HG03175 (cell line): ENCODE measurements at regions not wholly inside any gene's neighbourhood (a gene's known extent, or its start where the extent isn't known, plus 50 kb on each side); places are given as distances from the start of the nearest gene placed in this dataset.
"Not testable (repeated sequence)": the region's sequence is repeated elsewhere in the genome, so short reads cannot be mapped to it uniquely, and the experiment has no call there.

Source experiments
- ATAC-seq: cut with Tn5 transposase; IDR thresholded peaks from one replicate; pipeline ENCODE4 v1.9.1; 2021; ENCODE audit warnings: mild to moderate bottlenecking, moderate library complexity; ENCODE audit not compliant: unreplicated experiment

- ATAC-seq: no peak
Observed at GRCh38 chr7:35968140-35968940, 167.5 kb downstream of the SEPTIN7 start.

DNA sequence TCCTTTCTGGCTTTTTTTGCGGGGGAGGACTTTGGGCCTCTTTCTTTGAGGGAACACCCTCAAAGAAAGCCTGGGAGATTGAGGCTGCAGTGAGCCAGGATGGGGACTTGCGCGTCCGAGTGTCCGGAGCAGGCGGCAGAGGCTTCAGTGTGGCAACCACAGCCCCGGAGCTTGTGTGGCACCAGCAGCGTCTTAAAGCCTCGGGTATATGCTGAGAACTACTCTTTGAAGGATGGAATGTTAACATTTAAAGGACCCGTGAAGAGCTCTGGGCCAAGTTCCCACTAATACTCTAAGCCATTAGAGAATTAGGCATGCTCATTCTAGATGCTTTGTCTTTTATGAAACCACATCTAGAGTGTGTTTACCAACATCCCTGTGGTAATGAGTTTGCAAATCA lies 168.2 kb downstream of the SEPTIN7 start:
- no peak for ATAC-seq

DNA sequence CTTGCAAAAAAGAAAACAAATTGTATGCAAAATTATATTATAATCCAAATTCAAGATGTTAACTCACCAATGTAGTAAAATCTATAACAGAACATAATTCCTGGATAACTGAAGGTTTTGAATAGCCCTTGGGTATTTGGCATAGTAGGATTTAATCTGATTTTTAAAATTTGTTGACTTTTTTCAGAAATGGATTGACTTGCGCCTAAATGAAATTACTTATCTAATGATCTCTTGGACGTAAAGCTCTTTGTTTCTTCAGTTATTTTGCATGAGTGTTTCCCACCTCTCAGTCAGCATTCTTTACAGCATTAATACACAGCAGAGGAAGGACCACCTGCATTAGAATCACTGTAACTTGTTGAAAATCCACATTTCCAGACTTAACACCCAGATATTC lies 169.6 kb downstream of the SEPTIN7 start:
- no peak for ATAC-seq

- no peak for ATAC-seq
Observed at GRCh38 chr7:35971133-35971891, 170.5 kb downstream of the SEPTIN7 start.

DNA sequence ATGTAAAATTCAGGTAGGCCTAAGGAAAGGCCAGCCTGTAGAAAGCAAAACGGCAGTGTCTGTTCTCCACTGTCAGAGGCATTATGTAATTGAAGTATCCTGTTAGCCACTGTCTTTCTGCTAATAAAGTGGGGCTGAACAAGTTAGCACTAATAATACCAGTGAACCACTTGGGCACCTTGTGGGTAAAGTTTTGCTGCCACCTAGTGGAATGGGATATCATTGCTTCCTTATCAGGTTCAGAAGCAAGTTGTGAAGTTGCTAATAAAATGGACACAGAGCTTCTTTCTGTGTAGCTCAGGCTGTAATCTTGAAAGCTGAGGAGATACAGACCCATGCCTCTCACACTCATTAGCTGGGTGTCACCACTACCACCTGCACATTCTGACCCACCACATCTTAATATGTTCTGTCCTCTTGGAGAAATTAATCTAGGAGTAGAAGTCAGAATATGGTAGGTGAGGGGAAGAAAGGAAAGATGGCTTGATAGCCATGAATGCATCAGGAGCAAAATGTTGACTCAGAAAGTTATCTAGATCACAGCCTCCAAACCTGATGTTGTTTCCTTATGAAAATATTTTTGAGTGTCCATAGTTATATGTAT lies 175.1 kb downstream of the SEPTIN7 start:
- peak; percentile 76 for ATAC-seq

- not testable (repeated sequence) for ATAC-seq
Observed at GRCh38 chr7:35978816-35979640, 174.0 kb upstream of the EEPD1 start.

DNA sequence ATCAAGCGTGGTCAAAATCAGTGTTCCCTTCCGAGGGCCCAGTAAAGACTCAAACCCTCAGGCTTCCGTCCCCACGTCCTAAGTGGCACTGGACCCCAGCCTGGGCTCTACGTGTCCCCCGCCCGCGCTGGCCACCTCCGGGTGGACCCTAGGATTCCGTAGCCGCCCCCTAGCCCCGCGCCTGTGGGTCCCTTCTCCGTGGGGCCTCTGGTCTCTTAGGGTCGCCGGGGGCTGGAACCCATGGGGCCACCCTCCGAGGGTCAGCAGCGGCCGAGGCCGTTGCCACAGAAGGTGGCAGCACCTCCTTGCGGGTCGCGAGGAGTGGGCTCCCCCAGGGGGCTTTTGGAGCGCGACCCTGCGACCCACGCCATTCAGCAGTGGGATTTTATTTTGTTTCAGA lies 170.5 kb upstream of the EEPD1 start:
- ATAC-seq: no peak

- ATAC-seq: no peak
Observed at GRCh38 chr7:35983626-35984025, 169.4 kb upstream of the EEPD1 start.

DNA sequence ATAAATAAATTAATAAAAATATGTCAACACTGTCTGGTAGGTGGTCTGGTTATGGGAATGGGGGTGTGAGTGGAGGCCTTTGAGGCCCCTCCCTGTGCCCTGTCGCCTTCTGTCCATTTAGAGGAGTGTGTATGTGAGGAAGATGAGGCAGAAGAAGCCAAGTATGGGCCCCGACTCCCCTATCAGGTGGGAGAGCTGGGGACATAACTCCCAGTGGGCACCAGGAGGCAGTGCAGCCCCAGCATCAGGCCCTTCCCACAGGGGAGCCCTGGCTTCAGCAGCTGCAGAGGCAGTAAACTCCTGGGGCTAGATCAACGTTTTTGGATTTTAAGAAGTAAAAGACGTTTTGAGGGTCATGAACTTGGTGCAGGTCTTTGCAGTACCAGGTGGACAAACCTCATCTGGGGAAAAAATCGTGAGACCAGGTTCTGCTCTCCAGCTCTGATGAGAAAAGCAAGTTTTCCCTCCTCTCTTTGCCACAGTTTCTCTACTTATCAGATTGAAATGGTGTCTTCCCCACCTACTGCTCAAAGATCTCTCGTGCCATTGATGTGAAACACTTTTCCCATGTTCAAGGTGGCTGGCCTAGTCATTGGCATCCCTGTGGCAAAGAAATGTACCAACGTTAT lies 167.8 kb upstream of the EEPD1 start:
- peak; percentile 90 for ATAC-seq

- ATAC-seq: no peak
Observed at GRCh38 chr7:35987016-35987415, 166.0 kb upstream of the EEPD1 start.

GRCh38 chr7:35988105-35988504 lies 164.9 kb upstream of the EEPD1 start:
- ATAC-seq: no peak

DNA sequence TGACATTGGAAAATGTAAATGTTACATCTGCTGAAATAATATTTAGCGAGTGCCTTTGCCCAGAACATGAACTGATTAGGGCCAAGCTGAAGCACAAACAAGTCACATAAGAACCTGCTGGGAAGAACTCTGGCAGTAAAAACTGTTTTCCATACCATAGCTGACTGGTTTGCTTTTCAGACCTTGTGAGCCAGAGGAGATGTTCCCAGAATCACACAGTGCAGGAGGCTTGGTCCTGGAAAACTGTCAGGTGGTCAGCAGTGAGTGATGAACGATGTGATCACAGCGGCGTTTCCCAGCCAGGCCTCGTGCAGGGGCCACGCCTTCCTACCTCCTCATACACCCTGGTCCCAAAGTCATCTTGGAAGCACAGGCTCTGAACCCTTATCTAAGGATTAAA lies 164.2 kb upstream of the EEPD1 start:
- ATAC-seq: no peak

GRCh38 chr7:35991511-35992232 lies 161.4 kb upstream of the EEPD1 start:
- ATAC-seq: no peak

- no peak for ATAC-seq
Observed at GRCh38 chr7:35992436-35992835, 160.6 kb upstream of the EEPD1 start.

DNA sequence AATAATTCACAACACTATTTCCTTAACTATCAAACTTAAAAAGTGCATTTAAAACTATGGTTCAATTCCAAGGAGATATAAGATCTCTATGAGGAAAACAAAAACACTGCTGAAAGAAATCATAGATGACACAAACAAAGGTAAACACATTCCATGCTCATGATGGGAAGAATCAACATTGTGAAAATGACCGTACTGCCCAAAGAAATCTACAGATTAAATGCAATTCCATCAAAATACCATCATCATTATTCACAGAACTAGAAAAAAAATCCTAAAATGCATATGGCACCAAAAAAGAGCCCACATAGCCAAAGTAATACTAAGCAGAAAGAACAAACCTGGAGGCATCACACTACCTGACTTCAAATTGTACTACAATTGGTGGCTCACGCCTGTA lies 159.9 kb upstream of the EEPD1 start:
- ATAC-seq: no peak

- ATAC-seq: no peak
Observed at GRCh38 chr7:35993676-35994606, 159.1 kb upstream of the EEPD1 start.

- ATAC-seq: no peak
Observed at GRCh38 chr7:35995334-35995733, 157.7 kb upstream of the EEPD1 start.

DNA sequence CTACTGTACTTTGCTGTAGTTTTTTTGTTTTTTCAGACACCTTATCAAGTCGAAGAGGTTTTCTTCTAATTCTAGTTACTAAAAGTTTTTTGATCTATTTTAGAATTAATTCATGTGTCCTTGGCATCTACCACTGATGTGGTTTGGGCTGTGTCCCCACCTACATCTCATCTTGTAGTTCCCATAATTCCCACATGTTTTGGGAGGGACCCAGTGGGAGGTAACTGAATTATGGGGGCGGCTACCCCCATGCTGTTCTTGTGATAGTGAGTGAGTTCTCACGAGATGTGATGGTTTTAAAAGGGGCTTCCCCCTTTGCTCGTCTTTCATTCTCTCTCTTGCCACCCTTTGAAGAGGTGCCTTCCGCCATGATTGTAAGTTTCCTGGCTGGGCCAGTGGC lies 154.6 kb upstream of the EEPD1 start:
- no peak for ATAC-seq

- ATAC-seq: no peak
Observed at GRCh38 chr7:36001546-36001945, 151.5 kb upstream of the EEPD1 start.
